Stromal cell of bone marrow (primary cell): ENCODE measurements at regions not wholly inside any gene's neighbourhood (a gene's known extent, or its start where the extent isn't known, plus 50 kb on each side); places are given as distances from the start of the nearest gene placed in this dataset.
A peak's percentile ranks its signal among the peaks of the same experiment; 100 is the strongest.
"Not testable (repeated sequence)": the region's sequence is repeated elsewhere in the genome, so short reads cannot be mapped to it uniquely, and the experiment has no call there.

Experiments
- DNase-seq: peaks from one replicate; pipeline ENCODE4 v3.0.0-alpha.2; 2012; ENCODE audit warnings: low read depth

GRCh38 chr3:139238281-139239030, 105.4 kb upstream of the MRPS22 start:
- DNase-seq: peak; percentile 12

- no peak for DNase-seq
Observed at GRCh38 chr3:139239550-139239949, 104.3 kb upstream of the MRPS22 start.

- DNase-seq: no peak
Observed at GRCh38 chr3:139241783-139242182, 102.0 kb upstream of the MRPS22 start.

- no peak for DNase-seq
Observed at GRCh38 chr3:139243710-139244109, 100.1 kb upstream of the MRPS22 start.

- DNase-seq: no peak
Observed at GRCh38 chr3:139248593-139249255, 95.1 kb upstream of the MRPS22 start.

- no peak for DNase-seq
Observed at GRCh38 chr3:139251529-139251928, 92.3 kb upstream of the MRPS22 start.

- no peak for DNase-seq
Observed at GRCh38 chr3:139252719-139253118, 91.1 kb upstream of the MRPS22 start.

GRCh38 chr3:139258276-139258675, 85.5 kb upstream of the MRPS22 start:
- DNase-seq: no peak

GRCh38 chr3:139259398-139259797, 84.4 kb upstream of the MRPS22 start:
- DNase-seq: no peak

- DNase-seq: no peak
Observed at GRCh38 chr3:139260041-139260486, 83.8 kb upstream of the MRPS22 start.

GRCh38 chr3:139260793-139261736, 82.8 kb upstream of the MRPS22 start:
- DNase-seq: no peak

- DNase-seq: no peak
Observed at GRCh38 chr3:139261754-139262586, 81.8 kb upstream of the MRPS22 start.

GRCh38 chr3:139263798-139264197, 80.0 kb upstream of the MRPS22 start:
- DNase-seq: no peak

GRCh38 chr3:139264375-139264774, 79.4 kb upstream of the MRPS22 start:
- DNase-seq: no peak

GRCh38 chr3:139265131-139266016, 78.4 kb upstream of the MRPS22 start:
- no peak for DNase-seq

GRCh38 chr3:139267300-139268246, 76.2 kb upstream of the MRPS22 start:
- no peak for DNase-seq

- no peak for DNase-seq
Observed at GRCh38 chr3:139269984-139270383, 73.8 kb upstream of the MRPS22 start.

GRCh38 chr3:139270652-139271051, 73.2 kb upstream of the MRPS22 start:
- not testable (repeated sequence) for DNase-seq

- DNase-seq: no peak
Observed at GRCh38 chr3:139280027-139280671, 63.7 kb upstream of the MRPS22 start.
